Progenitor cell of endocrine pancreas (in vitro differentiated cells): ENCODE measurements at regions not wholly inside any gene's neighbourhood (a gene's known extent, or its start where the extent isn't known, plus 50 kb on each side); places are given as distances from the start of the nearest gene placed in this dataset.

ENCODE experiments used
- DNase-seq: peaks from one replicate; pipeline ENCODE4 v3.0.0; 2021; ENCODE audit warnings: low spot score; ENCODE audit not compliant: unreplicated experiment
- H3K27ac Mint-ChIP-seq: 2 replicates; pipeline ENCODE4 v1.8.0; 2021; ENCODE audit warnings: mild to moderate bottlenecking, moderate library complexity, mixed read lengths
- H3K27me3 Mint-ChIP-seq: 2 replicates; pipeline ENCODE4 v1.8.0; 2021; ENCODE audit warnings: mixed read lengths
- H3K36me3 Mint-ChIP-seq: 2 replicates; pipeline ENCODE4 v1.8.0; 2022; ENCODE audit warnings: mixed read lengths; ENCODE audit not compliant: insufficient read depth
- H3K4me1 Mint-ChIP-seq: 2 replicates; pipeline ENCODE4 v1.8.0; 2021; ENCODE audit warnings: low read depth, mixed read lengths
- H3K4me3 Mint-ChIP-seq: 2 replicates; pipeline ENCODE4 v1.8.0; 2021; ENCODE audit warnings: low read depth, mild to moderate bottlenecking, moderate library complexity, mixed read lengths
- H3K9me3 Mint-ChIP-seq: 2 replicates; pipeline ENCODE4 v1.8.0; 2021; ENCODE audit warnings: low read depth, mixed read lengths
- CTCF ChIP-seq: fragments of 200-600 bp; sonication (generic); IDR thresholded peaks from one replicate; pipeline ENCODE4 v1.5.0; 2021; ENCODE audit warnings: antibody characterized with exemption, mild to moderate bottlenecking; ENCODE audit not compliant: unreplicated experiment

- Mint-ChIP-seq H3K9me3 (no peaks in the 10 kb centered on the region), H3K4me3 (no peak overlapping the region), H3K27ac (no peak overlapping the region), H3K36me3 (no peaks in the 10 kb centered on the region), H3K4me1 (no peaks in the 10 kb centered on the region), H3K27me3 (no peaks in the 10 kb centered on the region)
- DNase-seq: no peak
- TF ChIP-seq CTCF: no peak
Measured at GRCh38 chr14:37988472-37988871, 219.2 kb upstream of the SSTR1 start.

- H3K36me3 Mint-ChIP-seq: no peaks in the 10 kb centered on the region
- DNase-seq: no peak
- TF ChIP-seq CTCF: no peak
- no peak overlapping the region for H3K27ac Mint-ChIP-seq
- H3K4me3 Mint-ChIP-seq: no peak overlapping the region
- H3K9me3 Mint-ChIP-seq: no peaks in the 10 kb centered on the region
- H3K4me1 Mint-ChIP-seq: no peaks in the 10 kb centered on the region
- no peaks in the 10 kb centered on the region for H3K27me3 Mint-ChIP-seq
Measured at GRCh38 chr14:37991027-37991426, 216.7 kb upstream of the SSTR1 start.

GRCh38 chr14:37992499-37992898 lies 215.2 kb upstream of the SSTR1 start:
- Mint-ChIP-seq H3K27me3 (no peaks in the 10 kb centered on the region), H3K4me3 (no peak overlapping the region), H3K9me3 (no peaks in the 10 kb centered on the region), H3K4me1 (peaks cover 4% of the 10 kb centered on the region), H3K36me3 (no peaks in the 10 kb centered on the region), H3K27ac (peak overlapping the region; percentile 59)
- DNase-seq: no peak
- no peak for TF ChIP-seq CTCF

- no peak overlapping the region for H3K4me3 Mint-ChIP-seq
- H3K36me3 Mint-ChIP-seq: no peaks in the 10 kb centered on the region
- H3K27me3 Mint-ChIP-seq: no peaks in the 10 kb centered on the region
- no peak for DNase-seq
- H3K4me1 Mint-ChIP-seq: peaks cover 11% of the 10 kb centered on the region
- H3K27ac Mint-ChIP-seq: no peak overlapping the region
- TF ChIP-seq CTCF: no peak
- no peaks in the 10 kb centered on the region for H3K9me3 Mint-ChIP-seq
Measured at GRCh38 chr14:37994846-37995372, 212.8 kb upstream of the SSTR1 start.

- H3K27ac Mint-ChIP-seq: no peak overlapping the region
- H3K27me3 Mint-ChIP-seq: no peaks in the 10 kb centered on the region
- DNase-seq: no peak
- H3K9me3 Mint-ChIP-seq: no peaks in the 10 kb centered on the region
- TF ChIP-seq CTCF: no peak
- H3K36me3 Mint-ChIP-seq: no peaks in the 10 kb centered on the region
- H3K4me1 Mint-ChIP-seq: peaks cover 13% of the 10 kb centered on the region
- no peak overlapping the region for H3K4me3 Mint-ChIP-seq
Measured at GRCh38 chr14:37997017-37997416, 210.7 kb upstream of the SSTR1 start.
